ENCODE measurements at regions not wholly inside any gene's neighbourhood (a gene's known extent, or its start where the extent isn't known, plus 50 kb on each side); places are given as distances from the start of the nearest gene placed in this dataset.

DNA sequence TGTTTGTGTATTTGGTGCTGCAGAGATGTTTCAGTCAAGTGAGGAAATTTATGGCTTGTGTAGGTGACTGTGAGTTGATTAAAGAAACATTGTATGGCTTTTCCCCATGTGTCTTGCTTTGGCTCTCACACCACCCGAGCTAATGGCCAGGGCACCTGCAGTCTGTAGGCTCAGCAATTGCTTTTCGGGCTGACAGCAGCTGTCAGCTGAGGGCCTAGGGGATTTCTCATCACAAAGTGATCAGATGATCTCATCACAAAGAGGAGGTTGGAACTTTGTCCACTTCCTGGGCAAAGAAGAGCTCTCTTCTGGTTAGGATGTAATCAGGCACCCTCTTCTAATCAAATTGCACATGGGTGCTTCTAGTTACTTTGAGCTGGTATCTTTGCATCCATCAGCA lies 632.2 kb downstream of the SLC4A3 start:
- Histone ChIP-seq H4K20me1 (replicated peaks; ENCODE audit: control insufficient read depth, insufficient read depth, low read length) (no peaks in the 10 kb centered on the region), H3K9me3 (replicated peaks; ENCODE audit: control insufficient read depth, insufficient read depth, low read depth, low read length) (no peaks in the 10 kb centered on the region), H3K79me2 (ENCODE audit: control insufficient read depth, insufficient read depth, low read length) (no peaks in the 10 kb centered on the region), H3K27ac (ENCODE audit: extremely low read depth, low read depth, low read length) (no peak overlapping the region), H3K4me1 (replicated peaks in 1 of 2; ENCODE audit: control insufficient read depth in 2 of 2, insufficient read depth in 2 of 2, low read length in 2 of 2) (no peaks in the 10 kb centered on the region), H3K9ac (ENCODE audit: insufficient read depth in 1 of 2, low read depth in 2 of 2, low read length in 2 of 2) (no peak overlapping the region), H3K4me3 (no peak overlapping the region), H3K36me3 (ENCODE audit: control insufficient read depth, insufficient read depth, low read length) (no peaks in the 10 kb centered on the region), H3K9me1 (ENCODE audit: control insufficient read depth, insufficient read depth, low read length) (no peaks in the 10 kb centered on the region), H3K27me3 (ENCODE audit: control insufficient read depth in 2 of 2, insufficient read depth in 2 of 2, low read length in 2 of 2) (no peaks in the 10 kb centered on the region), H2AFZ (ENCODE audit: low read depth, low read length) (no peak overlapping the region), H3K4me2 (ENCODE audit: insufficient read depth, low read length) (no peak overlapping the region)
- CTCF ChIA-PET (ENCODE audit: low intra/inter-chr PET ratio): no interaction called here
- no CpG with 5 or more reads among the region's 2 CpGs for WGBS (ENCODE audit: insufficient coverage, low coverage, missing lambda C conversion rate)
- POLR2A ChIA-PET: no interaction called here
- intact Hi-C loops (cut with micrococcal nuclease) (no loop called here), in situ Hi-C loops (cut with MboI) (no loop called here)
- no peak for ATAC-seq
- TF ChIP-seq ZNF263 (CRISPR knock-in tag; IDR thresholded peaks at IDR 0.05; ENCODE audit: borderline replicate concordance): no peak
- no peak for FAIRE-seq
- DNase-seq (ENCODE audit: extremely low read depth in 1 of 4, low spot score in 3 of 4): no peak
- BruUV-seq (replicated peaks): no TSS peak

- no peaks in the 10 kb centered on the region for H3K27me3 ChIP-seq (ENCODE audit: control insufficient read depth in 2 of 2, insufficient read depth in 2 of 2, low read length in 2 of 2)
- H3K4me3 ChIP-seq: no peak overlapping the region
- no TSS peak for BruUV-seq (replicated peaks)
- no peak overlapping the region for H3K27ac ChIP-seq (ENCODE audit: extremely low read depth, low read depth, low read length)
- DNase-seq (ENCODE audit: extremely low read depth in 1 of 4, low spot score in 3 of 4) (no peak), ATAC-seq (no peak), FAIRE-seq (no peak)
- H3K4me1 ChIP-seq (replicated peaks in 1 of 2; ENCODE audit: control insufficient read depth in 2 of 2, insufficient read depth in 2 of 2, low read length in 2 of 2): no peaks in the 10 kb centered on the region
- no peaks in the 10 kb centered on the region for H3K36me3 ChIP-seq (ENCODE audit: control insufficient read depth, insufficient read depth, low read length)
- CTCF ChIA-PET (ENCODE audit: low intra/inter-chr PET ratio): no interaction called here
- no peaks in the 10 kb centered on the region for H3K9me3 ChIP-seq (replicated peaks; ENCODE audit: control insufficient read depth, insufficient read depth, low read depth, low read length)
- in situ Hi-C loops (cut with MboI): no loop called here
- intact Hi-C loops (cut with micrococcal nuclease): no loop called here
- no peak overlapping the region for H3K4me2 ChIP-seq (ENCODE audit: insufficient read depth, low read length)
- 2% methylated on average over 5 of the region's 6 CpGs for WGBS (ENCODE audit: insufficient coverage, low coverage, missing lambda C conversion rate)
- no peaks in the 10 kb centered on the region for H3K79me2 ChIP-seq (ENCODE audit: control insufficient read depth, insufficient read depth, low read length)
- TF ChIP-seq NEUROD1 (IDR thresholded peaks at IDR 0.05; ENCODE audit: borderline replicate concordance, low read depth, low read length, partially characterized antibody): no peak
- no peak for TF ChIP-seq ZNF253 (CRISPR knock-in tag; conservative IDR thresholded peaks at IDR 0.05)
- TF ChIP-seq HMBOX1 (IDR thresholded peaks at IDR 0.05): no peak
- no peak for TF ChIP-seq ZSCAN29 (IDR thresholded peaks at IDR 0.05)
- TF ChIP-seq GTF2F1 (IDR thresholded peaks at IDR 0.05; ENCODE audit: low read depth, low read length): no peak
- TF ChIP-seq, protein P1, sequence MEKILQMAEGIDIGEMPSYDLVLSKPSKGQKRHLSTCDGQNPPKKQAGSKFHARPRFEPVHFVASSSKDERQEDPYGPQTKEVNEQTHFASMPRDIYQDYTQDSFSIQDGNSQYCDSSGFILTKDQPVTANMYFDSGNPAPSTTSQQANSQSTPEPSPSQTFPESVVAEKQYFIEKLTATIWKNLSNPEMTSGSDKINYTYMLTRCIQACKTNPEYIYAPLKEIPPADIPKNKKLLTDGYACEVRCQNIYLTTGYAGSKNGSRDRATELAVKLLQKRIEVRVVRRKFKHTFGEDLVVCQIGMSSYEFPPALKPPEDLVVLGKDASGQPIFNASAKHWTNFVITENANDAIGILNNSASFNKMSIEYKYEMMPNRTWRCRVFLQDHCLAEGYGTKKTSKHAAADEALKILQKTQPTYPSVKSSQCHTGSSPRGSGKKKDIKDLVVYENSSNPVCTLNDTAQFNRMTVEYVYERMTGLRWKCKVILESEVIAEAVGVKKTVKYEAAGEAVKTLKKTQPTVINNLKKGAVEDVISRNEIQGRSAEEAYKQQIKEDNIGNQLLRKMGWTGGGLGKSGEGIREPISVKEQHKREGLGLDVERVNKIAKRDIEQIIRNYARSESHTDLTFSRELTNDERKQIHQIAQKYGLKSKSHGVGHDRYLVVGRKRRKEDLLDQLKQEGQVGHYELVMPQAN (IDR thresholded peaks at IDR 0.05; ENCODE audit: borderline replicate concordance): no peak
- no peak for TF ChIP-seq FOXJ3 (CRISPR knock-in tag; IDR thresholded peaks at IDR 0.05)
- TF ChIP-seq, protein P2, sequence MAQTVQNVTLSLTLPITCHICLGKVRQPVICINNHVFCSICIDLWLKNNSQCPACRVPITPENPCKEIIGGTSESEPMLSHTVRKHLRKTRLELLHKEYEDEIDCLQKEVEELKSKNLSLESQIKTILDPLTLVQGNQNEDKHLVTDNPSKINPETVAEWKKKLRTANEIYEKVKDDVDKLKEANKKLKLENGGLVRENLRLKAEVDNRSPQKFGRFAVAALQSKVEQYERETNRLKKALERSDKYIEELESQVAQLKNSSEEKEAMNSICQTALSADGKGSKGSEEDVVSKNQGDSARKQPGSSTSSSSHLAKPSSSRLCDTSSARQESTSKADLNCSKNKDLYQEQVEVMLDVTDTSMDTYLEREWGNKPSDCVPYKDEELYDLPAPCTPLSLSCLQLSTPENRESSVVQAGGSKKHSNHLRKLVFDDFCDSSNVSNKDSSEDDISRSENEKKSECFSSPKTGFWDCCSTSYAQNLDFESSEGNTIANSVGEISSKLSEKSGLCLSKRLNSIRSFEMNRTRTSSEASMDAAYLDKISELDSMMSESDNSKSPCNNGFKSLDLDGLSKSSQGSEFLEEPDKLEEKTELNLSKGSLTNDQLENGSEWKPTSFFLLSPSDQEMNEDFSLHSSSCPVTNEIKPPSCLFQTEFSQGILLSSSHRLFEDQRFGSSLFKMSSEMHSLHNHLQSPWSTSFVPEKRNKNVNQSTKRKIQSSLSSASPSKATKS (CRISPR knock-in tag; IDR thresholded peaks at IDR 0.05): no peak
- no peak overlapping the region for H2AFZ ChIP-seq (ENCODE audit: low read depth, low read length)
- no peak overlapping the region for H3K9ac ChIP-seq (ENCODE audit: insufficient read depth in 1 of 2, low read depth in 2 of 2, low read length in 2 of 2)
- POLR2A ChIA-PET: interaction anchor here (0.7 kb wide), 1 partner anchor 978 kb away, joined by 4 read pairs; no protein-coding TSS in a partner anchor
- H4K20me1 ChIP-seq (replicated peaks; ENCODE audit: control insufficient read depth, insufficient read depth, low read length): no peaks in the 10 kb centered on the region
- H3K9me1 ChIP-seq (ENCODE audit: control insufficient read depth, insufficient read depth, low read length): no peaks in the 10 kb centered on the region
Measured at GRCh38 chr2:220263300-220263699, 635.9 kb downstream of the SLC4A3 start.

All from K562 (cell line).